ENCODE measurements at regions not wholly inside any gene's neighbourhood (a gene's known extent, or its start where the extent isn't known, plus 50 kb on each side); places are given as distances from the start of the nearest gene placed in this dataset.
A peak's percentile ranks its signal among the peaks of the same experiment; 100 is the strongest.

GRCh38 chr2:161085149-161085548, 75.1 kb upstream of the TANK start:
- H3K36me3 ChIP-seq = no peaks in the 10 kb centered on the region
- H3K27me3 ChIP-seq = no peaks in the 10 kb centered on the region
- H3K4me1 ChIP-seq = peaks cover 0 to 21% (median 8%) of the 10 kb centered on the region in 10 experiments; a peak in 14 of 20 replicates
- H3K9ac ChIP-seq = no peak overlapping the region
- H3K27ac ChIP-seq = no peak overlapping the region
- 0 out of 22 replicates have a peak, but pooled peaks cover 0 to 6% (median 0%) of the 10 kb centered on the region in 11 experiments for H3K9me3 ChIP-seq (replicated peaks in 1 of 11)
- TF ChIP-seq Cebpa-rat (IDR thresholded peaks at IDR 0.05) = no peak
- no peak overlapping the region for H3K4me3 ChIP-seq
- H3K4me2 ChIP-seq = no peak overlapping the region
- no peaks in the 10 kb centered on the region for H4K20me1 ChIP-seq

GRCh38 chr2:161088658-161089350, 71.4 kb upstream of the TANK start:
- Histone ChIP-seq H3K4me3 (no peak overlapping the region), H3K36me3 (no peaks in the 10 kb centered on the region), H3K27me3 (no peaks in the 10 kb centered on the region), H3K4me1 (peaks cover 0 to 30% (median 14%) of the 10 kb centered on the region in 10 experiments; a peak in 14 of 20 replicates), H3K27ac (no peak overlapping the region), H3K9me3 (replicated peaks in 1 of 11) (0 out of 22 replicates have a peak, but pooled peaks cover 0 to 6% (median 0%) of the 10 kb centered on the region in 11 experiments), H3K4me2 (peak overlapping the region; percentile 5 to 43 (median 22); a peak in 13 of 22 replicates), H4K20me1 (no peaks in the 10 kb centered on the region), H3K9ac (no peak overlapping the region)
- TF ChIP-seq Cebpa-rat (IDR thresholded peaks at IDR 0.05) = no peak

GRCh38 chr2:161090411-161090810, 69.8 kb upstream of the TANK start:
- Histone ChIP-seq H4K20me1 (no peaks in the 10 kb centered on the region), H3K9ac (no peak overlapping the region), H3K27me3 (no peaks in the 10 kb centered on the region), H3K4me2 (peak overlapping the region in 8 of 11 experiments; percentile 4 to 74 (median 28); a peak in 11 of 22 replicates), H3K4me1 (peaks cover 0 to 30% (median 16%) of the 10 kb centered on the region in 10 experiments; a peak in 16 of 20 replicates), H3K27ac (no peak overlapping the region; a peak in 1 of 22 replicates), H3K4me3 (no peak overlapping the region), H3K36me3 (no peaks in the 10 kb centered on the region), H3K9me3 (replicated peaks in 1 of 11) (0 out of 22 replicates have a peak, but pooled peaks cover 0 to 4% (median 0%) of the 10 kb centered on the region in 11 experiments)
- no peak for TF ChIP-seq Cebpa-rat (IDR thresholded peaks at IDR 0.05)

GRCh38 chr2:161095314-161095713, 64.9 kb upstream of the TANK start:
- no peaks in the 10 kb centered on the region for H3K36me3 ChIP-seq
- peaks cover 0 to 12% (median 5%) of the 10 kb centered on the region in 10 experiments; a peak in 9 of 20 replicates for H3K4me1 ChIP-seq
- H4K20me1 ChIP-seq = no peaks in the 10 kb centered on the region
- H3K4me3 ChIP-seq = no peak overlapping the region
- H3K4me2 ChIP-seq = peak overlapping the region in 1 of 11 experiments; percentile 7; a peak in 1 of 22 replicates
- H3K9me3 ChIP-seq (replicated peaks in 1 of 11) = peaks cover 0 to 11% (median 0%) of the 10 kb centered on the region in 11 experiments; a peak in 3 of 22 replicates
- H3K27ac ChIP-seq = no peak overlapping the region
- TF ChIP-seq Cebpa-rat (IDR thresholded peaks at IDR 0.05) = no peak
- H3K9ac ChIP-seq = no peak overlapping the region
- no peaks in the 10 kb centered on the region for H3K27me3 ChIP-seq

GRCh38 chr2:161096336-161096735, 63.9 kb upstream of the TANK start:
- H3K4me1 ChIP-seq = peaks cover 0 to 9% (median 0%) of the 10 kb centered on the region in 10 experiments; a peak in 6 of 20 replicates
- peaks cover 0 to 11% (median 0%) of the 10 kb centered on the region in 11 experiments; a peak in 3 of 22 replicates for H3K9me3 ChIP-seq (replicated peaks in 1 of 11)
- no peaks in the 10 kb centered on the region for H4K20me1 ChIP-seq
- no peaks in the 10 kb centered on the region for H3K27me3 ChIP-seq
- H3K36me3 ChIP-seq = no peaks in the 10 kb centered on the region
- H3K4me2 ChIP-seq = no peak overlapping the region
- H3K27ac ChIP-seq = no peak overlapping the region
- no peak overlapping the region for H3K4me3 ChIP-seq
- H3K9ac ChIP-seq = no peak overlapping the region
- TF ChIP-seq Cebpa-rat (IDR thresholded peaks at IDR 0.05) = no peak

GRCh38 chr2:161097157-161097556, 63.1 kb upstream of the TANK start:
- Histone ChIP-seq H3K4me3 (no peak overlapping the region), H3K9me3 (replicated peaks in 1 of 11) (peaks cover 0 to 11% (median 0%) of the 10 kb centered on the region in 11 experiments; a peak in 3 of 22 replicates), H4K20me1 (no peaks in the 10 kb centered on the region), H3K4me2 (no peak overlapping the region), H3K27ac (no peak overlapping the region), H3K4me1 (peaks cover 0 to 9% (median 0%) of the 10 kb centered on the region in 10 experiments; a peak in 6 of 20 replicates), H3K9ac (no peak overlapping the region), H3K36me3 (no peaks in the 10 kb centered on the region), H3K27me3 (no peaks in the 10 kb centered on the region)
- no peak for TF ChIP-seq Cebpa-rat (IDR thresholded peaks at IDR 0.05)

GRCh38 chr2:161100211-161100895, 59.9 kb upstream of the TANK start:
- Histone ChIP-seq H3K4me1 (peaks cover 0 to 6% (median 0%) of the 10 kb centered on the region in 10 experiments; a peak in 3 of 20 replicates), H3K9me3 (replicated peaks in 1 of 11) (peaks cover 0 to 11% (median 0%) of the 10 kb centered on the region in 11 experiments; a peak in 3 of 22 replicates), H3K27ac (no peak overlapping the region), H3K9ac (no peak overlapping the region), H3K36me3 (no peaks in the 10 kb centered on the region), H3K4me2 (no peak overlapping the region), H3K4me3 (no peak overlapping the region), H3K27me3 (no peaks in the 10 kb centered on the region), H4K20me1 (no peaks in the 10 kb centered on the region)
- TF ChIP-seq Cebpa-rat (IDR thresholded peaks at IDR 0.05) = no peak

- Histone ChIP-seq H3K27ac (no peak overlapping the region), H3K9ac (no peak overlapping the region), H3K36me3 (no peaks in the 10 kb centered on the region), H3K27me3 (no peaks in the 10 kb centered on the region), H3K4me3 (no peak overlapping the region), H3K9me3 (replicated peaks in 1 of 11) (peaks cover 0 to 11% (median 0%) of the 10 kb centered on the region in 11 experiments; a peak in 3 of 22 replicates), H3K4me2 (no peak overlapping the region), H4K20me1 (no peaks in the 10 kb centered on the region), H3K4me1 (peaks cover 0 to 6% (median 0%) of the 10 kb centered on the region in 10 experiments; a peak in 3 of 20 replicates)
- TF ChIP-seq Cebpa-rat (IDR thresholded peaks at IDR 0.05) = no peak
These were observed 58.8 kb upstream of the TANK start for GRCh38 chr2:161101406-161101805.

Measured in BLaER1 treated with 17β-estradiol and CSF1 and Interleukin-3, amounts not matched to agents 10 nM and 100 nM (cell line).